ENCODE measurements at regions not wholly inside any gene's neighbourhood (a gene's known extent, or its start where the extent isn't known, plus 50 kb on each side); places are given as distances from the start of the nearest gene placed in this dataset.

DNA sequence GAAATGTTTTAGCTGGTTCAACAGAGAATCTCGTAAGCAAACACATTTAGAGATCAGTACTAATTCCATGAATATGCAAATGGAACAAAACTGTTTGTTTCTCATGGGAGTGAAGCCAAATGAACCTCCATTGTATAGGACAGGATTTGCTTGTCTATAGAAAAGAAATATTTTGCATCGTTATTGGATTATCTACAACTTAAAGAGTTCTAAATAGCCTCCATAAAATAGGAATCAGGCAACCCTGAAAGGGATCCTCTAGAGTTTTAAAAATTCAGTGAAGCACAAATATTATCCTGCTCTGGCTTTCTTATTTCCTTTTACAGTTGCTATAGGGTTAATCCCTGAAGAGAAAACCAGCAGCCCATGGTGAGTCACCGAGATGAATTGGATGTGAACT is 378.4 kb upstream of the NRXN1 start:
- H3K27me3 ChIP-seq (replicated peaks; ENCODE audit: control insufficient read depth, insufficient read depth, low read length) = no peaks in the 10 kb centered on the region
- peaks cover 5% of the 10 kb centered on the region for H3K9me3 ChIP-seq (ENCODE audit: control insufficient read depth, low read length)
- no peaks in the 10 kb centered on the region for H3K36me3 ChIP-seq (ENCODE audit: control insufficient read depth, insufficient read depth, low read length, severe bottlenecking)
- no peak overlapping the region for H3K4me3 ChIP-seq (ENCODE audit: low read length)
- no peaks in the 10 kb centered on the region for H3K4me1 ChIP-seq (ENCODE audit: control insufficient read depth, insufficient read depth, low read length)
- no peak for DNase-seq (ENCODE audit: low read depth)
- H3K9ac ChIP-seq (ENCODE audit: low read length) = no peak overlapping the region

DNA sequence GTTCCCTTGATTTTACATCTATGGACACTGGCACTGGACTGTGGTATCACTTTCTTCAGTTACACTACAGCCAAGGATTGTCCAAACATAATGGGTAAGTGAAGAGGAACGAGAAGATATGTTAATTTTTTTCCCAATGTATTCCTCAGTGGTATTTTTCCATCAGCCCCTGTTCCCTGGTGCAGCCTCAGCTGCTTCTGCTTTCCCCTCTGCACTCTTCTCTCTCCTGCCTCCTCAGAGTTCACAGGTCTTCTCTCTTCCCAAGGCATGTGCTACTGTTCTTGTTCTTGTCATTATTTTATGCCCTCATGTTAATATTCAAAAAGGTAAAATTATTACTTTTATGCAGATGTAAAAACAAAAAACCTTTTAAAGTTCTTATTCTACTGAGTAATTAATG is 378.0 kb upstream of the NRXN1 start:
- DNase-seq (ENCODE audit: low read depth) = no peak
- Histone ChIP-seq H3K36me3 (ENCODE audit: control insufficient read depth, insufficient read depth, low read length, severe bottlenecking) (no peaks in the 10 kb centered on the region), H3K4me1 (ENCODE audit: control insufficient read depth, insufficient read depth, low read length) (no peaks in the 10 kb centered on the region), H3K4me3 (ENCODE audit: low read length) (no peak overlapping the region), H3K9ac (ENCODE audit: low read length) (no peak overlapping the region), H3K27me3 (replicated peaks; ENCODE audit: control insufficient read depth, insufficient read depth, low read length) (no peaks in the 10 kb centered on the region), H3K9me3 (ENCODE audit: control insufficient read depth, low read length) (peaks cover 5% of the 10 kb centered on the region)

DNA sequence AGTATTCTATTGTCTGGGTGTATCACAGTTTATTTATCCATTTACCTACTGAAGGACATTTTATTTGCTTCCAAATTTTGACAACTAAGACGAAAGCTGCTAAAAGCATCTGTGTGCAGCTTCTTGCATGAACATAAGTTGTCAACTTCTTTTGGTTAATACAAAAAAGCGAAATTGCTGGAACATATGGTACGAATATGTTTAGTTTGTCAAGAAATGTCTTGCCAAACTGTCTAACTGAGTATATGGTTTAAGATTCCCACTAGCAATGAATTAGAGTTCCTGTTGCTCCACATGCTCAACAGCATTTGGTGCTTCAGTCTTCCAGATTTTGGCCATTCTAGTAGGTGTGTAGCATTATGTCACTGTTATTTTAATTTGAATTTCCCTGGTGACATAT is 372.3 kb upstream of the NRXN1 start:
- Histone ChIP-seq H3K9ac (ENCODE audit: low read length) (no peak overlapping the region), H3K36me3 (ENCODE audit: control insufficient read depth, insufficient read depth, low read length, severe bottlenecking) (no peaks in the 10 kb centered on the region), H3K9me3 (ENCODE audit: control insufficient read depth, low read length) (peaks cover 5% of the 10 kb centered on the region), H3K4me1 (ENCODE audit: control insufficient read depth, insufficient read depth, low read length) (no peaks in the 10 kb centered on the region), H3K27me3 (replicated peaks; ENCODE audit: control insufficient read depth, insufficient read depth, low read length) (no peaks in the 10 kb centered on the region), H3K4me3 (ENCODE audit: low read length) (no peak overlapping the region)
- no peak for DNase-seq (ENCODE audit: low read depth)

DNA sequence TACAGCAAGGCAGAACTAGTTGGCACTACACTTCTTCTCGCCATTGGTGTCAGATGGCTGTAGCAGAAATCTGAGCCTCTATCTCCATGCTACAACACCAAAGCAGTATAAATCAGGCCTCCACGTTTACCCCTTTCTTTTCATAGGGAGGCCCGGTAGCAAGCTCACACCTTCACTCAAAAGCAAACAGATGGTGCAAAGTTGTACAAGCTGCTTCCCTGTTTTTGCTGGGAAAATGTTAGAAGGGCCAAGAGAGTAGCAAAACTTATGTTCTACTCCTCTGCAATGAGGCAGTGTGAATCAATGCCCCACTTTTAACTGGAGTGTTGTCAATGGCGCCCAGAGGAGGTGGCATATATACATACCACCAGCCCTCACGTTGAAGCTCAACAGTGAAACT is 369.6 kb upstream of the NRXN1 start:
- no peaks in the 10 kb centered on the region for H3K27me3 ChIP-seq (replicated peaks; ENCODE audit: control insufficient read depth, insufficient read depth, low read length)
- H3K9ac ChIP-seq (ENCODE audit: low read length) = no peak overlapping the region
- H3K4me1 ChIP-seq (ENCODE audit: control insufficient read depth, insufficient read depth, low read length) = no peaks in the 10 kb centered on the region
- no peak for DNase-seq (ENCODE audit: low read depth)
- no peaks in the 10 kb centered on the region for H3K36me3 ChIP-seq (ENCODE audit: control insufficient read depth, insufficient read depth, low read length, severe bottlenecking)
- no peaks in the 10 kb centered on the region for H3K9me3 ChIP-seq (ENCODE audit: control insufficient read depth, low read length)
- no peak overlapping the region for H3K4me3 ChIP-seq (ENCODE audit: low read length)

DNA sequence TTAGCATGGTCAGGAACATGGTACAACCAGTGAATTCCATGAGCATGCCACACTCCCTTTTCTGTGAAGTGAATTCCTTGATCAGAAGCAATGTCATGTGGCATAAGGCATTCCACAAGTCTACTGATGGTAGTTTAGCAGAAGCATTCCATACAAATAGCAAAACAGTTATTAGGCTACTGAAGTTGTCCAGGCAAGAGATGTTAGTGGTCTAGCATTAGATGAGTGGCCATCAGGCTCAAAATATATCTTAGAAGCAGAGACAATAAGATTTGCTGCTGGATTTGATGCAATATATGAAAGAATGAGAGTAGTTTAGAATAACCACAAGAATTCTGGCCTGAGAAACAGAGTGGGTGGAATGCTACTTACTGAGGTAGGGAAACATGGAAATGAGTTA is 355.3 kb upstream of the NRXN1 start:
- no peaks in the 10 kb centered on the region for H3K27me3 ChIP-seq (replicated peaks; ENCODE audit: control insufficient read depth, insufficient read depth, low read length)
- no peak overlapping the region for H3K4me3 ChIP-seq (ENCODE audit: low read length)
- no peaks in the 10 kb centered on the region for H3K9me3 ChIP-seq (ENCODE audit: control insufficient read depth, low read length)
- H3K4me1 ChIP-seq (ENCODE audit: control insufficient read depth, insufficient read depth, low read length) = no peaks in the 10 kb centered on the region
- H3K9ac ChIP-seq (ENCODE audit: low read length) = no peak overlapping the region
- H3K36me3 ChIP-seq (ENCODE audit: control insufficient read depth, insufficient read depth, low read length, severe bottlenecking) = no peaks in the 10 kb centered on the region
- peak; percentile 75 for DNase-seq (ENCODE audit: low read depth)

DNA sequence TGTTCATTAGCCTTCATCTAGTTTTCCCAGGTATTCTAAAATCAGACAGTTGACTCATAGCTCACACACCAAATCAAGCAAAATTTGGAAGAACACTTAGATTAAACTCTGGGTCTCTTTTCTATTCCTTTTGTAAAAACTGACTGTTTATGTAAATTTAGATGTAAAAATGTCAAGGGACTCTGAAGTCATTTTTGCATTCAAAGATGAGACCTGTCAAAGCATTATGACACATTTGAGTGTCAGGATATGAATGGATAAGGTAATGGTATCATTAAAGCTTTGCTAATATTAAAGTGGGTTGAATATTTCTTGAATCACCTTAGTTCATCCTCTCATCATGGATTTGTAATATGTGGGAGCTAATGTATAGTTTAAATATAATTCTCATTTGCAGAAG is 348.1 kb upstream of the NRXN1 start:
- no peak for DNase-seq (ENCODE audit: low read depth)
- no peaks in the 10 kb centered on the region for H3K4me1 ChIP-seq (ENCODE audit: control insufficient read depth, insufficient read depth, low read length)
- H3K27me3 ChIP-seq (replicated peaks; ENCODE audit: control insufficient read depth, insufficient read depth, low read length) = no peaks in the 10 kb centered on the region
- no peak overlapping the region for H3K9ac ChIP-seq (ENCODE audit: low read length)
- no peaks in the 10 kb centered on the region for H3K36me3 ChIP-seq (ENCODE audit: control insufficient read depth, insufficient read depth, low read length, severe bottlenecking)
- no peaks in the 10 kb centered on the region for H3K9me3 ChIP-seq (ENCODE audit: control insufficient read depth, low read length)
- no peak overlapping the region for H3K4me3 ChIP-seq (ENCODE audit: low read length)

DNA sequence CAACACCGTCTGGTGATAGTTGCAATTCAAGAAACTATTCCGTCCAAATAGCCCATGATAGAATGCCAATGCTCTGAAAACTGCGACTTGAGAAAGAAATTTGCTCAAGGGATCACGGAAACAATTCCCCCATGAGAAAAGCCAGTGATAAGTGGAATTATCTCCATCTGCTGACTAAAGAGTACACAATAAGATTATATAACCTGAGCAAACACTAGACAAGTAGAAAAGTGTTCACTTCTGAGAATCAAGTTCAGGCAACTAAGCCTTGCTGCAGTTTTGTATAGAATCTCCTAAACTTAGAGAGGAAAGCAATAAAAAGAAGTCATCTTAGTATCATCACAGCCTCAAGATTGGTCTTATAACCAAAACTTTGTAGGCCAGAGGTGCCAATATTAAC is 336.3 kb upstream of the NRXN1 start:
- H3K36me3 ChIP-seq (ENCODE audit: control insufficient read depth, insufficient read depth, low read length, severe bottlenecking) = no peaks in the 10 kb centered on the region
- no peak overlapping the region for H3K9ac ChIP-seq (ENCODE audit: low read length)
- no peaks in the 10 kb centered on the region for H3K27me3 ChIP-seq (replicated peaks; ENCODE audit: control insufficient read depth, insufficient read depth, low read length)
- no peaks in the 10 kb centered on the region for H3K9me3 ChIP-seq (ENCODE audit: control insufficient read depth, low read length)
- H3K4me3 ChIP-seq (ENCODE audit: low read length) = no peak overlapping the region
- no peaks in the 10 kb centered on the region for H3K4me1 ChIP-seq (ENCODE audit: control insufficient read depth, insufficient read depth, low read length)
- DNase-seq (ENCODE audit: low read depth) = no peak

DNA sequence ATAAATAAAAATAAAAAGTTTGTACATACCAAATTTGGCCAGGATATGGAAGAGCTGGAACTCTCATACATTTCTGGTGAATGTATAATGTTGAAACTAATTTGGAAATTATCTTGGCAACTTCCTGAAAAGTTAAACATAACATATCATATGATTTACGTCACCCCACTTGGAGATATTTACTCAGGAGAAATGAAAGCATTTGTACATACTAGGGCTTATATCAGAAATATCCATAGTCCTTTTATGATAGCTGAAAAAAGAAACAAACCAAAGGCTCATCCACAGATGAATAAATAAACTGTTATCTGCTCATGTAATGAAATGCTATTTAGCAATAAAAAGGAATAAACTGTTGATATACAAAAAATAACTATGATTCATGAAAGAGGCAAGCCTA is 318.2 kb upstream of the NRXN1 start:
- H3K27me3 ChIP-seq (replicated peaks; ENCODE audit: control insufficient read depth, insufficient read depth, low read length) = no peaks in the 10 kb centered on the region
- H3K4me1 ChIP-seq (ENCODE audit: control insufficient read depth, insufficient read depth, low read length) = no peaks in the 10 kb centered on the region
- H3K9me3 ChIP-seq (ENCODE audit: control insufficient read depth, low read length) = no peaks in the 10 kb centered on the region
- no peak overlapping the region for H3K4me3 ChIP-seq (ENCODE audit: low read length)
- DNase-seq (ENCODE audit: low read depth) = peak; percentile 83
- H3K9ac ChIP-seq (ENCODE audit: low read length) = no peak overlapping the region
- H3K36me3 ChIP-seq (ENCODE audit: control insufficient read depth, insufficient read depth, low read length, severe bottlenecking) = no peaks in the 10 kb centered on the region

DNA sequence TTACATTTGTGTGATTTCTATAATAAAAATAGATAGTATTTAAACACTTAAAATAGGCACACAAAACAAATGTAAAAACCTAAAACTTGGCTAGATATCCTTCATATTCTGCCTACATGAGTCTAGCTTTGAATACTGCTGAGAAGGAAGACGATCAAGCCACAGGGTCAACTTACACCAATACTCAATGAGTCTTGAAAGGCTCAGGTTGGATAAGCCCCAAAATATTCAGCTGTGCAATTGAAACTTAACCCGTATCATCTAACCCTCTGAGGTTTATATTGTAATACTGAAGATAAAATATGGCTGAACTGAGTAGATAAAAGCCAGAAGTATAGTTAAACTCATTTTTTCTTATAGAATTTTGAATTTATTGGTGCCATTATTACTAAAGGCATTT is 313.0 kb upstream of the NRXN1 start:
- H3K9me3 ChIP-seq (ENCODE audit: control insufficient read depth, low read length) = no peaks in the 10 kb centered on the region
- no peak overlapping the region for H3K9ac ChIP-seq (ENCODE audit: low read length)
- DNase-seq (ENCODE audit: low read depth) = no peak
- H3K36me3 ChIP-seq (ENCODE audit: control insufficient read depth, insufficient read depth, low read length, severe bottlenecking) = no peaks in the 10 kb centered on the region
- H3K4me1 ChIP-seq (ENCODE audit: control insufficient read depth, insufficient read depth, low read length) = no peaks in the 10 kb centered on the region
- no peak overlapping the region for H3K4me3 ChIP-seq (ENCODE audit: low read length)
- no peaks in the 10 kb centered on the region for H3K27me3 ChIP-seq (replicated peaks; ENCODE audit: control insufficient read depth, insufficient read depth, low read length)

DNA sequence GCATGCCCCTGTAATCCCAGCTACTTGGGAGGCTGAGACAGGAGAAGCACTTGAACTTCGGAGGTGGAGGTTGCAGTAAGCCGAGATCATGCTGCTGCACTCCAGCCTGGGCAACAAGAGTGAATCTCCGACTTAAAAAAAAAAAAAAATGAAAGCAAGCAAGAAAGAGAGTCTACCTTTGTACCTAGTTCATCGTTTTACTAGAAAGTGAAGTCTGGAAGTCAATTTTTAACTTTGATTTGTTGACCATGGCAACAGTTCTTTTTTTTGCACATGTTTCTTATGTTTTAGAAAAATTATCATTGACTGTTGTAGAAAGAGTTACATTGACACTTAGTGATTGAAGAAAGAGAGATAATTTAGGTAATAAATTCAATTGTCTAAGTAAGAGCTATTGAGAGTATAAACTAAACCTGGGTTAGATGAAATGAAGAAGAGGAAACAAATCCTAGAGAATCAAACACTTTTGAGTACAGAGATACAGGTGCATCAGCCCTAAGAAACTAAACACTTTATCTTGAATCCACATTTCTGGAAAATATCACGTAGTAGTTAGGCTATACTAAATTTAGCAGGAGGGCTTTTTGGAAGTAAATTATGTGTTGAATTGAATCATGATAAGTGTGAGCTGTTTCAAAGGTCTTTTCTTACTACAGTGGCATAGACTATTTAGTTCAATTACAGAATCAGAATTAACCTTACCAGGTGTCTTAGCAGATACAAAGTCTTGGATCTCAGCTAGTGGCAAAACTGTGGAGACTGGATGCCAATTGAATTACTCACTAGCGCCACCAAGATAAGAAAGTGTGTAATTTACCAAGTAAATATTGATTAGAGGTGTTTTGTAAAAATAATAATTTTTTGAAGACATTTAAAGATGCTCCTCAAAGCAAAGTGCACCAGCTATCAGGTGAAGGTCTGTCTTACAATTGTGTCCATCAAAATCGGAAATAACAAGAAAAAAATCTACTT is 303.4 kb upstream of the NRXN1 start:
- Histone ChIP-seq H3K9ac (ENCODE audit: low read length) (no peak overlapping the region), H3K27me3 (replicated peaks; ENCODE audit: control insufficient read depth, insufficient read depth, low read length) (no peaks in the 10 kb centered on the region), H3K4me1 (ENCODE audit: control insufficient read depth, insufficient read depth, low read length) (no peaks in the 10 kb centered on the region), H3K9me3 (ENCODE audit: control insufficient read depth, low read length) (no peaks in the 10 kb centered on the region), H3K4me3 (ENCODE audit: low read length) (no peak overlapping the region), H3K36me3 (ENCODE audit: control insufficient read depth, insufficient read depth, low read length, severe bottlenecking) (no peaks in the 10 kb centered on the region)
- no peak for DNase-seq (ENCODE audit: low read depth)

DNA sequence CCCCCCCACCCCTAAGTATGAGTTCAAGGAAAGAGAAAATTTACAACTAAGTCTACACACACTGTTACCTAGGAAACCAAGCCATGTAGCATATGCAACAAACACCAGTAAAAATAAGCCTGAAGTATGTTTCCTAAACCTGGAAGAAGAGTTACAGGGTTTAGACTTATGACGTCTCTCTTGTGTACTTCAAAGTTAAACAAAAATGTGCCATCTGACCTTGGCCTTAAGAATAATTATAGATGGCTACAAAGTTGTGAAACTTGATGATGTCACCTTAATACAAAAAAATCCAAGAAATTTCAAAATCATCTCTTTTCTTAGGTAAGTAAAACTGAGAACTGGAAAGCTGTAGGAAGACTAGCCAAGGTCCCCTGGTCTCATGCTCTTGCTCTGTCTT is 297.6 kb upstream of the NRXN1 start:
- Histone ChIP-seq H3K4me1 (ENCODE audit: control insufficient read depth, insufficient read depth, low read length) (no peaks in the 10 kb centered on the region), H3K36me3 (ENCODE audit: control insufficient read depth, insufficient read depth, low read length, severe bottlenecking) (no peaks in the 10 kb centered on the region), H3K9me3 (ENCODE audit: control insufficient read depth, low read length) (no peaks in the 10 kb centered on the region), H3K4me3 (ENCODE audit: low read length) (no peak overlapping the region), H3K27me3 (replicated peaks; ENCODE audit: control insufficient read depth, insufficient read depth, low read length) (no peaks in the 10 kb centered on the region), H3K9ac (ENCODE audit: low read length) (no peak overlapping the region)
- peak; percentile 17 for DNase-seq (ENCODE audit: low read depth)

DNA sequence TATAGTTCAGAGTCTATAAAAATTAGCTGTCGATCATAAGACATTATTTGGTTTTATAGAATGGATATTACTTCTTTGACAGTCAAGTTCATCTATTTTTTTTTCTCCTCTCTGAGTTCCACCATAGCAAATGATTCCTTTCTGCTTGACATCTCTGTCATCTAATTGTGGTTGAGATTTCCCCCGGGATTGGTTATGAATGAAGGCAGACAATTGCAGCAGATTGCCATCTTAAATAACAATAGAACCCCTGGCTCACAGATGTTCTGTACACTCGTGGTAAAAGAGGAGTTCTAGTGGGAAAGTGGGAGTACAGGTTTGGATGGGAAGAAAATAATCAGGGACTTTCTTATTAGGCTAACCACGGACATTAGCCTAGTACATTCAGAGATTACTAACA is 292.1 kb upstream of the NRXN1 start:
- Histone ChIP-seq H3K9me3 (ENCODE audit: control insufficient read depth, low read length) (no peaks in the 10 kb centered on the region), H3K27me3 (replicated peaks; ENCODE audit: control insufficient read depth, insufficient read depth, low read length) (no peaks in the 10 kb centered on the region)

More for the DNA sequence above, 292.1 kb upstream of the NRXN1 start:
- no peaks in the 10 kb centered on the region for H3K36me3 ChIP-seq (ENCODE audit: control insufficient read depth, insufficient read depth, low read length, severe bottlenecking)
- no peaks in the 10 kb centered on the region for H3K4me1 ChIP-seq (ENCODE audit: control insufficient read depth, insufficient read depth, low read length)
- DNase-seq (ENCODE audit: low read depth) = no peak
- no peak overlapping the region for H3K9ac ChIP-seq (ENCODE audit: low read length)
- H3K4me3 ChIP-seq (ENCODE audit: low read length) = no peak overlapping the region
